ENCODE measurements at regions not wholly inside any gene's neighbourhood (a gene's known extent, or its start where the extent isn't known, plus 50 kb on each side); places are given as distances from the start of the nearest gene placed in this dataset.
A peak's percentile ranks its signal among the peaks of the same experiment; 100 is the strongest.

DNA sequence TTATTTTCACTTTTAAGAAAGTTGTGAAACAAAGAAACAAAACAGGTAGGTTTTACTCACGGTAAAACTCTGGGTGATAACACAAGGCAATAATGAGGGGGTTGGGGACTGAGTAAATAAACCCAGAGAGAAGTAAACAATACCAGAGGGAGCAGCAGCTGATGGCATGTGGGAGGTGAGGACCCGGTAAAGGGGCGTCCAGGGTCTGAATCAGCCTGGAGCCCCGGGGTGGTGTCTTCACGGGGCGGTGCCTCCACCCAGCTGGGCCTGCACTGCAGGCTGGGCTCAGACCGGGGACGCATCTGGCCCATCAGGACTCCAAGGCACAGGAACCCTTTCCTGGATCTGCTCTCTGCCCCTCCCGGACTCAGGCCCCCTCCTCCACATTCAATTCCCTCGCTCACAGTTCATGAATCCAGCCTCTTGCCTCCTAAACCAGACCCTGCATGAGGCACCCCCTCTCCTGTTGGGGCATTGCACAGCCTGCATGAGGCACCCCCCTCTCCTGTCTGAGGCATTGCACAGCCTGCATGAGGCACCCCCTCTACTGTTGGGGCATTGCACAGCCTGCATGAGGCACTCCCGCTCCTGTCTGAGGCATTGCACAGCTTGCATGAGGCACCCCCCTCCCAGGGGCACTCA lies 73.9 kb upstream of the MFGE8 start:
- 11% methylated on average over 10 of the region's 11 CpGs for WGBS (ENCODE audit: missing lambda C conversion rate)
- Histone ChIP-seq H3K4me2 (peak overlapping the region; percentile 86), H3K9me3 (no peaks in the 10 kb centered on the region), H3K4me1 (peaks cover 79% of the 10 kb centered on the region), H3K27ac (peak overlapping the region; percentile 76 to 91), H3K4me3 (no peak overlapping the region)
- no peak for FAIRE-seq
- TF ChIP-seq USF2 (IDR thresholded peaks at IDR 0.05) (no peak), EHF (CRISPR knock-in tag; IDR thresholded peaks at IDR 0.05) (no peak), KDM1A (IDR thresholded peaks at IDR 0.05; ENCODE audit: low read depth) (no peak), EP300 (IDR thresholded peaks at IDR 0.05) (0 out of 5 replicates have a peak, but pooled peaks of 1 of the 2 experiments have one; percentile 9), POLR2AphosphoS2 (conservative IDR thresholded peaks at IDR 0.05; ENCODE audit: low read length) (no peak), RNF2 (IDR thresholded peaks at IDR 0.05; ENCODE audit: borderline replicate concordance, low read depth) (no peak), JUNB (IDR thresholded peaks at IDR 0.05) (no peak), ESRRA (IDR thresholded peaks at IDR 0.05; ENCODE audit: borderline replicate concordance, low read length) (no peak), CEBPB (IDR thresholded peaks at IDR 0.05) (peak in 1 of 2 experiments; percentile 42; a peak in 1 of 4 replicates), HOXA7 (CRISPR knock-in tag; IDR thresholded peaks at IDR 0.05) (no peak), FOSB (CRISPR knock-in tag; IDR thresholded peaks at IDR 0.05) (no peak), ZC3H11A (IDR thresholded peaks at IDR 0.05) (no peak), RCOR1 (IDR thresholded peaks at IDR 0.05; ENCODE audit: low read depth, low read length) (no peak), HEYL (CRISPR knock-in tag; IDR thresholded peaks at IDR 0.05) (no peak), JUN (IDR thresholded peaks at IDR 0.05) (peak in 1 of 2 experiments; percentile 46; a peak in 3 of 5 replicates), BCL3 (IDR thresholded peaks at IDR 0.05) (no peak), TFCP2L1 (CRISPR knock-in tag; IDR thresholded peaks at IDR 0.05) (no peak), ZNF302 (CRISPR knock-in tag; IDR thresholded peaks at IDR 0.05) (no peak), BHLHE40 (IDR thresholded peaks at IDR 0.05; ENCODE audit: low read depth, low read length) (no peak), RAD21 (conservative IDR thresholded peaks at IDR 0.05 in 1 of 2, IDR thresholded peaks at IDR 0.05 in 1 of 2) (peak in 1 of 2 experiments; percentile 16; a peak in 1 of 5 replicates), CBX2 (IDR thresholded peaks at IDR 0.05; ENCODE audit: borderline replicate concordance, low read depth) (no peak), NR3C1 (IDR thresholded peaks at IDR 0.05) (no peak), ZFP36 (IDR thresholded peaks at IDR 0.05; ENCODE audit: borderline replicate concordance, partially characterized antibody) (no peak), GATA3 (IDR thresholded peaks at IDR 0.05; ENCODE audit: borderline replicate concordance) (peak; percentile 59; the same call in 1 of the 2 replicates), TP53 (CRISPR knock-in tag; IDR thresholded peaks at IDR 0.05) (no peak), NPAS2 (CRISPR knock-in tag; IDR thresholded peaks at IDR 0.05; ENCODE audit: borderline replicate concordance) (no peak), KDM5A (IDR thresholded peaks at IDR 0.05) (no peak), EHMT2 (IDR thresholded peaks at IDR 0.05; ENCODE audit: low read depth) (no peak), HDAC2 (IDR thresholded peaks at IDR 0.05) (no peak)
- TF ChIP-seq, protein P1, sequence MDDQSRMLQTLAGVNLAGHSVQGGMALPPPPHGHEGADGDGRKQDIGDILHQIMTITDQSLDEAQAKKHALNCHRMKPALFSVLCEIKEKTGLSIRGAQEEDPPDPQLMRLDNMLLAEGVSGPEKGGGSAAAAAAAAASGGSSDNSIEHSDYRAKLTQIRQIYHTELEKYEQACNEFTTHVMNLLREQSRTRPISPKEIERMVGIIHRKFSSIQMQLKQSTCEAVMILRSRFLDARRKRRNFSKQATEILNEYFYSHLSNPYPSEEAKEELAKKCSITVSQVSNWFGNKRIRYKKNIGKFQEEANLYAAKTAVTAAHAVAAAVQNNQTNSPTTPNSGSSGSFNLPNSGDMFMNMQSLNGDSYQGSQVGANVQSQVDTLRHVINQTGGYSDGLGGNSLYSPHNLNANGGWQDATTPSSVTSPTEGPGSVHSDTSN (IDR thresholded peaks at IDR 0.05): no peak
- TF ChIP-seq, protein P2, sequence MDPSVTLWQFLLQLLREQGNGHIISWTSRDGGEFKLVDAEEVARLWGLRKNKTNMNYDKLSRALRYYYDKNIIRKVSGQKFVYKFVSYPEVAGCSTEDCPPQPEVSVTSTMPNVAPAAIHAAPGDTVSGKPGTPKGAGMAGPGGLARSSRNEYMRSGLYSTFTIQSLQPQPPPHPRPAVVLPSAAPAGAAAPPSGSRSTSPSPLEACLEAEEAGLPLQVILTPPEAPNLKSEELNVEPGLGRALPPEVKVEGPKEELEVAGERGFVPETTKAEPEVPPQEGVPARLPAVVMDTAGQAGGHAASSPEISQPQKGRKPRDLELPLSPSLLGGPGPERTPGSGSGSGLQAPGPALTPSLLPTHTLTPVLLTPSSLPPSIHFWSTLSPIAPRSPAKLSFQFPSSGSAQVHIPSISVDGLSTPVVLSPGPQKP (IDR thresholded peaks at IDR 0.05; ENCODE audit: low read depth, low read length): no peak
- TF ChIP-seq, protein P3, sequence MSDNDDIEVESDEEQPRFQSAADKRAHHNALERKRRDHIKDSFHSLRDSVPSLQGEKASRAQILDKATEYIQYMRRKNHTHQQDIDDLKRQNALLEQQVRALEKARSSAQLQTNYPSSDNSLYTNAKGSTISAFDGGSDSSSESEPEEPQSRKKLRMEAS (IDR thresholded peaks at IDR 0.05): peak; percentile 48
- CTCF ChIA-PET: interaction anchor here (1.0 to 32.0 kb wide), 9 partner anchors 8 to 330 kb away, joined by 3 to 851 read pairs (median 5); partner anchors contain the start of genes HAPLN3 and MFGE8
- DNase-seq (ENCODE audit: low read depth in 1 of 2, low spot score in 1 of 2): peak in 1 of 2 experiments; percentile 42
- ATAC-seq: peak; percentile 50 to 57; a peak in 5 of 6 replicates
- POLR2A ChIA-PET: interaction anchor here (0.7 to 1.0 kb wide), 2 partner anchors 68 to 75 kb away, joined by 3 to 4 read pairs; no protein-coding TSS in a partner anchor
